ENCODE measurements at regions not wholly inside any gene's neighbourhood (a gene's known extent, or its start where the extent isn't known, plus 50 kb on each side); places are given as distances from the start of the nearest gene placed in this dataset.

DNA sequence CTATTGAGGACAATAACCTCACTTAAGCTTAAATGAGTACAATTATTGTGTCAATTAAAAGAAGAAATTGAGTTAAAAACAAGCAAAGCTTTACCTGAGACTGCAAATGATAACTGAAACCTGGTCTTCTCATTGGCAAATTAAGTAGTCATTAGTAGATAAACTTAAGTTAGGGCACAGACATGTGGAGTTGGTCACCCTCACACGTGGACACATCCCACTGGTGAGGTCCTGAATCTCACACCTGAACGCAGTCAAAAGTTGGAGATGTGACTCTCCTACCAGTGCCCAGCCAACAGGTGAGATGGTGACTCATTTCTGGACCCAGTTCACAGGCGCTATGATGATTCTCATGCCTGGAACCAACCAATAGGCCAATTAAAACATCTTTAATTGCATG lies 311.6 kb downstream of the FOXL1 start:
- Histone ChIP-seq H3K27me3 (ENCODE audit: insufficient read depth, insufficient read length) (no peaks in the 10 kb centered on the region), H3K4me3 (ENCODE audit: insufficient read length, low read depth) (no peak overlapping the region), H3K9me3 (ENCODE audit: insufficient read depth, low read length) (no peaks in the 10 kb centered on the region), H3K4me1 (ENCODE audit: insufficient read depth, insufficient read length) (no peaks in the 10 kb centered on the region), H3K9ac (ENCODE audit: insufficient read length, low read depth) (no peak overlapping the region), H3K36me3 (ENCODE audit: insufficient read depth, insufficient read length, low read length) (no peaks in the 10 kb centered on the region)
- no peak for DNase-seq (ENCODE audit: low read depth, low spot score)
- TF ChIP-seq SUZ12 (IDR thresholded peaks at IDR 0.05; ENCODE audit: extremely low read depth, insufficient read depth, insufficient read length) (no peak), YY1 (IDR thresholded peaks at IDR 0.05; ENCODE audit: insufficient read depth, insufficient read length) (no peak), ZNF274 (IDR thresholded peaks at IDR 0.05; ENCODE audit: low read depth, low read length) (no peak)

DNA sequence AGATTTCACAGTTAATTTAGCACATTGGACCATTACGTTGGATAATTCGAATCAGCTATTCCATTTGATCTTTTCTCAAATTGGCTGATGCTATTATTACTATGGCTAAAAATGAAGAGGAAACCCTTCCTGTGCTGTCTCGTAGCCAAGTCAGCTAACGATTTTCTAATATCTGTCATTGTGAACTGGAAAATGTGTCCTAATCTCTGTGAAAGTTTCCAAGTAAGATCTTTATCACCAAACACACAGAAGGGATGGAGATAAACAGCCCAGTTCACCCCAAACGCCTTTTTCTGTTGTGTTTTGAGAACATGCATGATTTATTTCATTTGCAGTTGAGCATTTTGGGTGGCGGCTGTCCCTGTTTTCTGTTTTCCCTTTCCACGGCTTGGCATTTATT lies 312.8 kb downstream of the FOXL1 start:
- DNase-seq (ENCODE audit: low read depth, low spot score): no peak
- Histone ChIP-seq H3K36me3 (ENCODE audit: insufficient read depth, insufficient read length, low read length) (no peaks in the 10 kb centered on the region), H3K4me3 (ENCODE audit: insufficient read length, low read depth) (no peak overlapping the region), H3K4me1 (ENCODE audit: insufficient read depth, insufficient read length) (no peaks in the 10 kb centered on the region), H3K9ac (ENCODE audit: insufficient read length, low read depth) (no peak overlapping the region), H3K27me3 (ENCODE audit: insufficient read depth, insufficient read length) (no peaks in the 10 kb centered on the region), H3K9me3 (ENCODE audit: insufficient read depth, low read length) (no peaks in the 10 kb centered on the region)
- TF ChIP-seq SUZ12 (IDR thresholded peaks at IDR 0.05; ENCODE audit: extremely low read depth, insufficient read depth, insufficient read length) (no peak), YY1 (IDR thresholded peaks at IDR 0.05; ENCODE audit: insufficient read depth, insufficient read length) (no peak), ZNF274 (IDR thresholded peaks at IDR 0.05; ENCODE audit: low read depth, low read length) (no peak)

DNA sequence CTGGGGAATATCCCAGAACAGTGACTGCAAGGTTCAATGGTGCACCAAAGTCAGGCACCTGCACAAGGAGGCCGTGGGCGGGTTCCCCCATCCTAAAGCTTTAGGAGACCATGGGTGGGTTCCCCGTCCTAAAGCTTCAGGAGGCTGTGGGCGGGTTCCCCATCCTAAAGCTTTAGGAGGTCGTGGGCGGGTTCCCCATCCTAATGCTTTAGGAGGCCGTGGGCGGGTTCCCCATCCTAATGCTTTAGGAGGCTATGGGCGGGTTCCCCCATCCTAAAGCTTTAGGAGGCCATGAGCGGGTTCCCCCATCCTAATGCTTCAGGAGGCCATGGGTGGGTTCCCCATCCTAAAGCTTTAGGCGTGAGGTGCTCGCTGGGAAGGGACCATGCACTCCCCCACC lies 313.3 kb downstream of the FOXL1 start:
- no peaks in the 10 kb centered on the region for H3K9me3 ChIP-seq (ENCODE audit: insufficient read depth, low read length)
- H3K9ac ChIP-seq (ENCODE audit: insufficient read length, low read depth): no peak overlapping the region
- TF ChIP-seq SUZ12 (IDR thresholded peaks at IDR 0.05; ENCODE audit: extremely low read depth, insufficient read depth, insufficient read length) (no peak), ZNF274 (IDR thresholded peaks at IDR 0.05; ENCODE audit: low read depth, low read length) (no peak), YY1 (IDR thresholded peaks at IDR 0.05; ENCODE audit: insufficient read depth, insufficient read length) (no peak)
- DNase-seq (ENCODE audit: low read depth, low spot score): no peak
- H3K4me3 ChIP-seq (ENCODE audit: insufficient read length, low read depth): no peak overlapping the region
- H3K36me3 ChIP-seq (ENCODE audit: insufficient read depth, insufficient read length, low read length): no peaks in the 10 kb centered on the region
- no peaks in the 10 kb centered on the region for H3K27me3 ChIP-seq (ENCODE audit: insufficient read depth, insufficient read length)
- H3K4me1 ChIP-seq (ENCODE audit: insufficient read depth, insufficient read length): no peaks in the 10 kb centered on the region

DNA sequence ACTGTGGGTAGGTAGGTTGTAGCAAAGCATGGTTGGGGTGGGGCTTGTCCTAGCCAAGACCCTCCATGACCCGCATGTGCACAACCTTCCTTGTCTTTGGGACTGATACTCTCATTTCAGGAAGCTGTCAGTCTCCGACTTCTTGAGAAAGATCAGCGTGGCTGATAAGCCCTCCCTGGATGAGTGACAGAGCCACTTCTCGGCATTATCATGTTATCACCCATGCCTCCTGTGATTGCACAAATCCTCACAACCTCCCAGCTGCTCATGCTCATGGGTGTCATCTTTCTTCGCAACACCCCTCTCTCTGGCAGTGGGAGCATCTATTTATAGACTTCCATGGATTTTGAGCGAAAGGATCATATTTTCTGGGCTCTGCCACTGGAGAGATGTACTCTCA lies 314.2 kb downstream of the FOXL1 start:
- Histone ChIP-seq H3K9me3 (ENCODE audit: insufficient read depth, low read length) (no peaks in the 10 kb centered on the region), H3K27me3 (ENCODE audit: insufficient read depth, insufficient read length) (no peaks in the 10 kb centered on the region), H3K4me3 (ENCODE audit: insufficient read length, low read depth) (no peak overlapping the region), H3K4me1 (ENCODE audit: insufficient read depth, insufficient read length) (no peaks in the 10 kb centered on the region), H3K36me3 (ENCODE audit: insufficient read depth, insufficient read length, low read length) (no peaks in the 10 kb centered on the region), H3K9ac (ENCODE audit: insufficient read length, low read depth) (no peak overlapping the region)
- no peak for DNase-seq (ENCODE audit: low read depth, low spot score)
- TF ChIP-seq ZNF274 (IDR thresholded peaks at IDR 0.05; ENCODE audit: low read depth, low read length) (no peak), YY1 (IDR thresholded peaks at IDR 0.05; ENCODE audit: insufficient read depth, insufficient read length) (no peak), SUZ12 (IDR thresholded peaks at IDR 0.05; ENCODE audit: extremely low read depth, insufficient read depth, insufficient read length) (no peak)

DNA sequence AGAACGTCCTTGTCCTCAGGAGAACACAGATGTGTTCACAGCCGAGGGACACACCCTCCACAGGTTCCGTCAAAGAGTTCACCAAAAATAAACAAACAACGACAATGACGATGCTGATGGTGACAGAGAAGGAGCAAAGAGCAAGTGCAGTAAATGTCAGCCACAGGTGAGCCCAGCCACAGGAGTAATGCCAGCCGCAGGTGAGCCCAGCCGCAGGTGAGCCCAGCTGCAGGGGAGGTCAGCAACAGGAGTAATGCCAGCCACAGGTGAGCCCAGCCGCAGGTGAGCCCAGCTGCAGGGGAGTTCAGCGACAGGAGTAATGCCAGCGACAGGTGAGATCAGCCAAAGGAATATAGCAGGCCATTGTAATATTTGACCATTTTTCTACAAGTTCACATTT lies 315.2 kb downstream of the FOXL1 start:
- Histone ChIP-seq H3K27me3 (ENCODE audit: insufficient read depth, insufficient read length) (no peaks in the 10 kb centered on the region), H3K4me3 (ENCODE audit: insufficient read length, low read depth) (no peak overlapping the region), H3K36me3 (ENCODE audit: insufficient read depth, insufficient read length, low read length) (no peaks in the 10 kb centered on the region), H3K9me3 (ENCODE audit: insufficient read depth, low read length) (no peaks in the 10 kb centered on the region), H3K9ac (ENCODE audit: insufficient read length, low read depth) (no peak overlapping the region), H3K4me1 (ENCODE audit: insufficient read depth, insufficient read length) (peaks cover 2% of the 10 kb centered on the region)
- TF ChIP-seq ZNF274 (IDR thresholded peaks at IDR 0.05; ENCODE audit: low read depth, low read length): no peak
- no peak for TF ChIP-seq SUZ12 (IDR thresholded peaks at IDR 0.05; ENCODE audit: extremely low read depth, insufficient read depth, insufficient read length)
- TF ChIP-seq YY1 (IDR thresholded peaks at IDR 0.05; ENCODE audit: insufficient read depth, insufficient read length): no peak
- no peak for DNase-seq (ENCODE audit: low read depth, low spot score)

DNA sequence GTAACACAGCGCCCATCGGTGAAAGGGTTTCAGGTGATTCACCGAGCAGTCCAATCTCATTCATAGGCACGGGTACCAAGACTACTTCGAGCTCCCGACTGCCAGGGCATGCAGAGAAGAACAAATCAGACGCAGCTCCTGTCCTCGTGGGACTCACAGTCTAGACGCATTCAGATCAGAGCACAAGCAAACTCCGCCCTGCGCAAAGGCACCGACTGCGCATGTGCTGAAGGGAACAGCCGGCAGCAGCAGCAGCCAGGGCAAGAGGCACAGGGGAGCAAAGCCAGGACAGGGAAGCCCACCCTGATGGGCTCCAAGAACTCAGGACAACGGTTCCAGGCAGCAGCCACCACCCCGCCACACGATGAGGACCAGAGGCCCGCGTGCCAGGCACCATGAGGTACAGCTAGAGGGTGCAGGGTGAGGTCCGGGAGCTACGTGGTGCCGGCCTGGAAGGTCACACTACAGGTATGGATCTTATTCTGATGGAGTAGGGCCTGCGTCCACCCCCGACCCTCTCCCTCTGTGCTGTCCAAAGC lies 315.7 kb downstream of the FOXL1 start:
- Histone ChIP-seq H3K9me3 (ENCODE audit: insufficient read depth, low read length) (no peaks in the 10 kb centered on the region), H3K27me3 (ENCODE audit: insufficient read depth, insufficient read length) (no peaks in the 10 kb centered on the region), H3K4me3 (ENCODE audit: insufficient read length, low read depth) (no peak overlapping the region), H3K36me3 (ENCODE audit: insufficient read depth, insufficient read length, low read length) (no peaks in the 10 kb centered on the region), H3K9ac (ENCODE audit: insufficient read length, low read depth) (no peak overlapping the region), H3K4me1 (ENCODE audit: insufficient read depth, insufficient read length) (peaks cover 5% of the 10 kb centered on the region)
- TF ChIP-seq SUZ12 (IDR thresholded peaks at IDR 0.05; ENCODE audit: extremely low read depth, insufficient read depth, insufficient read length): no peak
- TF ChIP-seq ZNF274 (IDR thresholded peaks at IDR 0.05; ENCODE audit: low read depth, low read length): no peak
- no peak for TF ChIP-seq YY1 (IDR thresholded peaks at IDR 0.05; ENCODE audit: insufficient read depth, insufficient read length)
- DNase-seq (ENCODE audit: low read depth, low spot score): no peak

DNA sequence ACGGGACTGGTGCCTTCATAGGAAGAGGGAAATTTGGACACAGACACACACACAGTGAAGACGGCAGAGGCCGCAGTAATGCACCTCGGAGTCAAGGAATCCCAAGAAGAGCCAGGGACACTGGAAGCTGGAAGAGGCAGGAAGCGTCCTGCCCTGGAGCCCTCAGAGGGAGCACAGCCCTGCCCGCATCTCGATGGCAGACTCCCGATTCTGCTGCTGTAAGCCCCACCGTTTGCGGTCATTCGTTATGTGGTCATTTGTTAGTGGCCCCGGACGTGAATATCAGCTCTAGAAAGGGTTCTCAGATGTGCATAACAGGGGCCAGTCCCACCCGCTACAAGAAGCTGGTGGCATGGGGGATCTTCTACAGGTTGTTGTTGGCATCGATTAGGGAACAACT lies 316.6 kb downstream of the FOXL1 start:
- DNase-seq (ENCODE audit: low read depth, low spot score): no peak
- peaks cover 5% of the 10 kb centered on the region for H3K4me1 ChIP-seq (ENCODE audit: insufficient read depth, insufficient read length)

More for the DNA sequence above, 316.6 kb downstream of the FOXL1 start:
- no peak overlapping the region for H3K4me3 ChIP-seq (ENCODE audit: insufficient read length, low read depth)
- no peak overlapping the region for H3K9ac ChIP-seq (ENCODE audit: insufficient read length, low read depth)
- H3K27me3 ChIP-seq (ENCODE audit: insufficient read depth, insufficient read length): no peaks in the 10 kb centered on the region
- no peaks in the 10 kb centered on the region for H3K9me3 ChIP-seq (ENCODE audit: insufficient read depth, low read length)
- TF ChIP-seq ZNF274 (IDR thresholded peaks at IDR 0.05; ENCODE audit: low read depth, low read length) (no peak), YY1 (IDR thresholded peaks at IDR 0.05; ENCODE audit: insufficient read depth, insufficient read length) (no peak), SUZ12 (IDR thresholded peaks at IDR 0.05; ENCODE audit: extremely low read depth, insufficient read depth, insufficient read length) (no peak)
- no peaks in the 10 kb centered on the region for H3K36me3 ChIP-seq (ENCODE audit: insufficient read depth, insufficient read length, low read length)
